H1 (cell line): ENCODE measurements at regions not wholly inside any gene's neighbourhood (a gene's known extent, or its start where the extent isn't known, plus 50 kb on each side); places are given as distances from the start of the nearest gene placed in this dataset.

Source experiments
- CTCF ChIA-PET: fragments of 300-600 bp; sonication (Branson Sonifier 250); formaldehyde crosslinking; loops from one replicate; lab custom pipeline; 2021; ENCODE audit not compliant: partially characterized antibody; lab: Charles Lee
- POLR2A ChIA-PET: fragments of 300-600 bp; sonication (Branson Sonifier 250); formaldehyde crosslinking; loops from one replicate; lab custom pipeline; 2021; ENCODE audit warnings: inconsistent platforms; ENCODE audit not compliant: partially characterized antibody; lab: Charles Lee
- DNase-seq, 2 experiments: peaks; one replicate each; pipeline versions ENCODE4 v3.0.0 to v3.0.0-alpha.2; 2010 to 2022; ENCODE audit warnings: low spot score in 2 of 2, low read depth in 1 of 2, mixed read lengths in 1 of 2
- FAIRE-seq: peaks from 2 replicates; lab custom pipeline; 2011; peaks lifted over from hg19 to GRCh38; lab: Jason Lieb, UNC
- H2AFZ ChIP-seq: 2 replicates; pipeline ENCODE4 v1.8.1; 2012; ENCODE audit warnings: low read length, inconsistent platforms
- H2AK5ac ChIP-seq: 2 replicates; pipeline ENCODE4 v1.6.1; 2013; ENCODE audit warnings: low read depth, low read length
- H2BK120ac ChIP-seq: replicated peaks from 2 replicates; pipeline ENCODE3; 2013; ENCODE audit warnings: low read depth, low read length, inconsistent platforms
- H2BK12ac ChIP-seq: 2 replicates; pipeline ENCODE4 v1.6.1; 2013; ENCODE audit warnings: low read depth, low read length
- H2BK15ac ChIP-seq: 2 replicates; pipeline ENCODE4 v1.6.1; 2013; ENCODE audit warnings: low read length
- H2BK20ac ChIP-seq: 2 replicates; pipeline ENCODE4 v1.6.1; 2013; ENCODE audit warnings: low read length
- H2BK5ac ChIP-seq: 2 replicates; pipeline ENCODE4 v1.6.1; 2013; ENCODE audit warnings: low read depth, low read length
- H3K14ac ChIP-seq: 2 replicates; pipeline ENCODE4 v1.6.1; 2013; ENCODE audit warnings: inconsistent platforms; ENCODE audit not compliant: insufficient read length
- H3K18ac ChIP-seq: 2 replicates; pipeline ENCODE4 v1.6.1; 2013; ENCODE audit warnings: low read length; ENCODE audit errors: extremely low read depth
- H3K23ac ChIP-seq: 2 replicates; pipeline ENCODE4 v1.6.1; 2013; ENCODE audit warnings: inconsistent platforms; ENCODE audit not compliant: insufficient read length
- H3K23me2 ChIP-seq: 2 replicates; pipeline ENCODE4 v1.6.1; 2013; ENCODE audit warnings: low read depth, low read length
- H3K27ac ChIP-seq: 2 replicates; pipeline ENCODE4 v1.6.1; 2011; ENCODE audit warnings: low read depth, low read length, inconsistent platforms
- H3K27me3 ChIP-seq, 4 experiments: replicated peaks in 1 of 4; 1 replicate in 1 of 4; 2 replicates in 3 of 4; pipeline versions ENCODE4 v1.6.1 to v1.8.1; 2011 to 2013; ENCODE audit warnings: low read length in 3 of 4, mild to moderate bottlenecking in 3 of 4, inconsistent platforms in 2 of 4, mixed read lengths in 2 of 4, moderate library complexity in 1 of 4; ENCODE audit not compliant: control insufficient read depth in 3 of 4, insufficient read depth in 3 of 4; ENCODE audit errors: extremely low read depth in 1 of 4
- H3K36me3 ChIP-seq, 4 experiments: 2 replicates each; pipeline versions ENCODE4 v1.6.1 to v1.8.1; 2011 to 2013; ENCODE audit warnings: mild to moderate bottlenecking in 4 of 4, low read length in 3 of 4, moderate library complexity in 2 of 4, control low read depth in 1 of 4, inconsistent platforms in 1 of 4; ENCODE audit not compliant: insufficient read depth in 4 of 4, control insufficient read depth in 2 of 4
- H3K4ac ChIP-seq: replicated peaks from 2 replicates; pipeline ENCODE3; 2013; ENCODE audit warnings: low read length, low read depth, mixed read lengths, inconsistent platforms; ENCODE audit not compliant: insufficient read length
- H3K4me1 ChIP-seq, 4 experiments: replicated peaks in 1 of 4; 1 replicate in 1 of 4; 2 replicates in 3 of 4; pipeline versions ENCODE4 v1.6.1 to v1.8.1; 2011 to 2013; ENCODE audit warnings: low read length in 3 of 4, inconsistent platforms in 2 of 4, mixed read lengths in 1 of 4; ENCODE audit not compliant: insufficient read depth in 4 of 4, control insufficient read depth in 3 of 4
- H3K4me2 ChIP-seq, 2 experiments: 2 replicates each; pipeline versions ENCODE4 v1.6.1 to v1.8.1; 2011 to 2013; ENCODE audit warnings: low read depth in 2 of 2, low read length in 2 of 2, control low read depth in 1 of 2, inconsistent platforms in 1 of 2, mild to moderate bottlenecking in 1 of 2; ENCODE audit not compliant: insufficient read depth in 1 of 2
- H3K4me3 ChIP-seq, 4 experiments: fragments of 200-600, 300-600 bp in 1 of 4; sonication (generic), shearing (Covaris generic), sonication (Bioruptor Twin) in 1 of 4; 2 replicates each; pipeline versions ENCODE4 v1.5.1 to v1.8.1; 2011 to 2016; ENCODE audit warnings: low read length in 4 of 4, low read depth in 3 of 4, control low read depth in 2 of 4, inconsistent platforms in 2 of 4, mild to moderate bottlenecking in 2 of 4, mixed read lengths in 1 of 4, moderate library complexity in 1 of 4; ENCODE audit not compliant: insufficient read depth in 2 of 4; ENCODE audit errors: extremely low read depth in 1 of 4
- H3K56ac ChIP-seq: replicated peaks from 2 replicates; pipeline ENCODE3; 2013; ENCODE audit warnings: low read depth, mild to moderate bottlenecking, mixed read lengths, low read length, inconsistent platforms; ENCODE audit not compliant: insufficient read length
- H3K79me1 ChIP-seq: 2 replicates; pipeline ENCODE4 v1.6.1; 2013; ENCODE audit warnings: low read depth, low read length, control low read depth
- H3K79me2 ChIP-seq, 2 experiments: 2 replicates each; pipeline versions ENCODE4 v1.6.1 to v1.8.1; 2012 to 2013; ENCODE audit warnings: low read length in 2 of 2, mild to moderate bottlenecking in 2 of 2, inconsistent platforms in 1 of 2; ENCODE audit not compliant: insufficient read depth in 2 of 2, control insufficient read depth in 1 of 2
- H3K9ac ChIP-seq, 4 experiments: replicated peaks in 1 of 4; 1 replicate in 1 of 4; 2 replicates in 3 of 4; pipeline versions ENCODE4 v1.6.1 to v1.8.1; 2011 to 2013; ENCODE audit warnings: low read depth in 3 of 4, low read length in 3 of 4, control low read depth in 2 of 4, mild to moderate bottlenecking in 2 of 4, moderate library complexity in 2 of 4, inconsistent platforms in 1 of 4; ENCODE audit errors: extremely low read depth in 1 of 4
- H3K9me3 ChIP-seq, 2 experiments: 2 replicates each; pipeline versions ENCODE4 v1.6.1 to v1.8.1; 2012 to 2013; ENCODE audit warnings: mild to moderate bottlenecking in 2 of 2, moderate library complexity in 2 of 2, control low read depth in 1 of 2, inconsistent platforms in 1 of 2, low read depth in 1 of 2, low read length in 1 of 2, mixed read lengths in 1 of 2; ENCODE audit not compliant: insufficient read depth in 2 of 2
- H4K20me1 ChIP-seq, 2 experiments: replicated peaks in 1 of 2; 2 replicates each; pipeline versions ENCODE3 to v1.8.1; 2011 to 2013; ENCODE audit warnings: inconsistent platforms in 2 of 2, low read length in 2 of 2, mild to moderate bottlenecking in 1 of 2; ENCODE audit not compliant: insufficient read depth in 2 of 2, control insufficient read depth in 1 of 2
- H4K5ac ChIP-seq: 2 replicates; pipeline ENCODE4 v1.6.1; 2013; ENCODE audit warnings: low read length, low read depth, mixed read lengths, inconsistent platforms; ENCODE audit not compliant: insufficient read length
- H4K8ac ChIP-seq: 2 replicates; pipeline ENCODE4 v1.8.0; 2013; ENCODE audit warnings: mild to moderate bottlenecking, moderate library complexity, low read length, inconsistent platforms; ENCODE audit not compliant: insufficient read depth; ENCODE audit errors: extremely low read depth
- H4K91ac ChIP-seq: replicated peaks from 2 replicates; pipeline ENCODE3; 2013; ENCODE audit warnings: low read length, mixed read lengths, inconsistent platforms; ENCODE audit not compliant: insufficient read length
- BACH1 ChIP-seq: IDR thresholded peaks from 2 replicates; pipeline ENCODE4 v1.6.1; 2012; ENCODE audit warnings: low read length, improper control_type of control experiment
- BCL11A ChIP-seq, 2 experiments: IDR thresholded peaks; one replicate each; pipeline ENCODE4 v1.6.1; 2011; ENCODE audit warnings: low read depth in 2 of 2, low read length in 2 of 2, mild to moderate bottlenecking in 2 of 2
- CBX5 ChIP-seq: fragments of 300-800, 300-1000 bp; sonication (generic); IDR thresholded peaks from 2 replicates; pipeline ENCODE4 v1.7.1; 2016; ENCODE audit warnings: antibody characterized with exemption, low read length, low read depth
- CREB1 ChIP-seq: IDR thresholded peaks from 2 replicates; pipeline ENCODE4 v1.6.1; 2012; ENCODE audit warnings: inconsistent platforms
- CTBP2 ChIP-seq: IDR thresholded peaks from 2 replicates; pipeline ENCODE4 v1.7.0; 2011; ENCODE audit warnings: borderline replicate concordance, mild to moderate bottlenecking, moderate library complexity, mixed read lengths, low read length; ENCODE audit not compliant: insufficient read depth, insufficient read length
- EZH2 ChIP-seq: fragments of 200-600 bp; sonication (generic); IDR thresholded peaks from 2 replicates; pipeline ENCODE4 v1.7.1; 2012; ENCODE audit warnings: low read depth, mild to moderate bottlenecking, moderate library complexity, low read length, inconsistent platforms; ENCODE audit not compliant: severe bottlenecking
- GABPA ChIP-seq: IDR thresholded peaks from 2 replicates; pipeline ENCODE4 v1.6.1; 2011; ENCODE audit warnings: mild to moderate bottlenecking, low read length, moderate library complexity, borderline replicate concordance; ENCODE audit not compliant: insufficient read depth
- KDM5A ChIP-seq: fragments of 200-600 bp; IDR thresholded peaks from 2 replicates; pipeline ENCODE4 v1.7.1; 2012; ENCODE audit warnings: mild to moderate bottlenecking, low read length, inconsistent platforms, mixed read lengths
- POLR2A ChIP-seq, 2 experiments: IDR thresholded peaks; 1 replicate in 1 of 2; 2 replicates in 1 of 2; pipeline ENCODE4 v1.6.1; 2011; ENCODE audit warnings: low read depth in 2 of 2, low read length in 2 of 2, mild to moderate bottlenecking in 2 of 2; ENCODE audit errors: control extremely low read depth in 1 of 2
- SAP30 ChIP-seq: fragments of 300-600 bp; sonication (generic); IDR thresholded peaks from 2 replicates; pipeline ENCODE4 v1.7.1; 2012; ENCODE audit warnings: low read length, moderate library complexity, mild to moderate bottlenecking, inconsistent platforms; ENCODE audit not compliant: insufficient read depth, insufficient replicate concordance
- SIX5 ChIP-seq: IDR thresholded peaks from 2 replicates; pipeline ENCODE4 v1.6.1; 2011; ENCODE audit warnings: mild to moderate bottlenecking, low read depth, low read length
- SP2 ChIP-seq: IDR thresholded peaks from 2 replicates; pipeline ENCODE4 v1.6.1; 2012; ENCODE audit warnings: mild to moderate bottlenecking, low read length, inconsistent platforms
- TAF7 ChIP-seq: optimal IDR thresholded peaks from 2 replicates; pipeline ENCODE3; 2011; ENCODE audit warnings: low read depth, mild to moderate bottlenecking, inconsistent platforms, low read length, moderate library complexity, borderline replicate concordance
- ZNF274 ChIP-seq: IDR thresholded peaks from 2 replicates; pipeline ENCODE4 v1.7.0; 2012; ENCODE audit warnings: low read length, borderline replicate concordance; ENCODE audit errors: extremely low read depth
- WGBS, 2 experiments: shearing (Covaris generic) in 1 of 2; methylation state at CpG; one replicate each; pipeline versions ENCODE4 v1.1.6 to v1.1.7; 2013 to 2015; ENCODE audit warnings: low lambda C conversion rate in 2 of 2, mixed read lengths in 2 of 2, inconsistent platforms in 1 of 2, low coverage in 1 of 2, missing lambda C conversion rate in 1 of 2; ENCODE audit not compliant: insufficient replicate concordance in 2 of 2, insufficient coverage in 1 of 2, insufficient read length in 1 of 2; ENCODE audit errors: extremely low coverage in 1 of 2, missing lambda C conversion rate in 1 of 2; 5-methylcytosine and 5-hydroxymethylcytosine counted together
- TF ChIP-seq, protein P1 (sequence below): IDR thresholded peaks from 2 replicates; pipeline ENCODE4 v1.6.1; 2011; ENCODE audit warnings: low read depth, mild to moderate bottlenecking, low read length; ENCODE audit not compliant: insufficient read depth

DNA sequence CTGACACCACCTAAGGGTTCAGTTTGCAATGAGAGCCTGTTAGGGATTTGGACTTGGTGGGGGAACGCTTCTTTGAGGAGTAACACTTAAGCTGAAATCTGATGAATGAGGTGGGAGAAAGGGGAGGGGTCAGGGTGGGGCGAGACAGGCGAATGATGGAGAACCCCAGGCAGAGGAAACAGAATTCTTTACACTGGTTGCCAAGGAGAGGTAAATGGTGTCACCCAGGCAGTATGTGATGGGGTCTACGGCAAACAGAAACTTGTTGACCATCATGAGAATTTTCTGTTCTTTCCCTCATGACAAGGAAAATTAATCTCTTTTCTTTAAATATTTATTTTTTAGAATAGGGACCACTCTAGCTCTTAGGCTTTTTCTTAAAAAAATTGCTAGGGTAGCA lies 157.2 kb upstream of the MITF start:
- no peak overlapping the region for H3K9ac ChIP-seq
- H2BK12ac ChIP-seq: no peak overlapping the region
- no peaks in the 10 kb centered on the region for H3K4me1 ChIP-seq
- H3K14ac ChIP-seq: no peak overlapping the region
- H4K8ac ChIP-seq: no peak overlapping the region
- no peak overlapping the region for H2AFZ ChIP-seq
- FAIRE-seq (no peak), DNase-seq (no peak)
- no peak overlapping the region for H2BK15ac ChIP-seq
- H3K27ac ChIP-seq: no peak overlapping the region
- no peak overlapping the region for H3K18ac ChIP-seq
- POLR2A ChIA-PET: no interaction called here
- no peak overlapping the region for H3K4ac ChIP-seq
- no peak overlapping the region for H3K4me2 ChIP-seq
- peaks cover 0 to 1% (median 0%) of the 10 kb centered on the region in 4 experiments; a peak in 1 of 7 replicates for H3K27me3 ChIP-seq
- no peak overlapping the region for H2AK5ac ChIP-seq
- H2BK120ac ChIP-seq: no peak overlapping the region
- H3K79me1 ChIP-seq: no peaks in the 10 kb centered on the region
- 92% methylated on average over 4 of the region's 4 CpGs; no CpG with 5 or more reads in 1 of the 2 experiments for WGBS, 2 experiments
- CTCF ChIA-PET: interaction anchor here (1.4 kb wide), 1 partner anchor 36 kb away, joined by 4 read pairs; no protein-coding TSS in a partner anchor
- no peak overlapping the region for H3K23ac ChIP-seq
- TF ChIP-seq POLR2A (IDR thresholded peaks at IDR 0.05; ENCODE audit: control extremely low read depth in 1 of 2, low read depth in 2 of 2, low read length in 2 of 2): no peak
- no peak for TF ChIP-seq SAP30
- TF ChIP-seq, protein P1, sequence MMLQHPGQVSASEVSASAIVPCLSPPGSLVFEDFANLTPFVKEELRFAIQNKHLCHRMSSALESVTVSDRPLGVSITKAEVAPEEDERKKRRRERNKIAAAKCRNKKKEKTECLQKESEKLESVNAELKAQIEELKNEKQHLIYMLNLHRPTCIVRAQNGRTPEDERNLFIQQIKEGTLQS: no peak
- no peak for TF ChIP-seq CBX5
- TF ChIP-seq SIX5: no peak
- TF ChIP-seq KDM5A: no peak
- TF ChIP-seq EZH2: no peak
- no peak for TF ChIP-seq TAF7
- no peak for TF ChIP-seq BCL11A (IDR thresholded peaks at IDR 0.05; ENCODE audit: low read depth in 2 of 2, low read length in 2 of 2)
- TF ChIP-seq BACH1: no peak
- no peak for TF ChIP-seq CTBP2
- TF ChIP-seq SP2: no peak
- no peak for TF ChIP-seq GABPA
- TF ChIP-seq ZNF274: no peak
- TF ChIP-seq CREB1: no peak
- no peaks in the 10 kb centered on the region for H4K20me1 ChIP-seq
- no peaks in the 10 kb centered on the region; a peak in 1 of 4 replicates for H3K9me3 ChIP-seq
- H3K56ac ChIP-seq: no peak overlapping the region
- H3K4me3 ChIP-seq: no peak overlapping the region
- no peak overlapping the region for H2BK20ac ChIP-seq
- H4K5ac ChIP-seq: no peak overlapping the region
- no peak overlapping the region for H2BK5ac ChIP-seq
- H3K36me3 ChIP-seq: no peaks in the 10 kb centered on the region
- H3K23me2 ChIP-seq: peaks cover 2% of the 10 kb centered on the region; the same call in 1 of the 2 replicates
- no peak overlapping the region for H4K91ac ChIP-seq
- H3K79me2 ChIP-seq: no peaks in the 10 kb centered on the region
